NCI-H345 treated with DMSO at 0.1 percent for 48 hours (cell line): ENCODE measurements at regions not wholly inside any gene's neighbourhood (a gene's known extent, or its start where the extent isn't known, plus 50 kb on each side); places are given as distances from the start of the nearest gene placed in this dataset.

Experiments
- DNase-seq: peaks from one replicate; lab custom pipeline; 2025; ENCODE audit not compliant: unreplicated experiment; lab: John Stamatoyannopoulos, UW

- no peak for DNase-seq
These were observed 105.4 kb upstream of the FAM9C start for GRCh38 chrX:13149702-13150350.

- DNase-seq = no peak
These were observed 103.3 kb upstream of the FAM9C start for GRCh38 chrX:13147733-13148132.

DNA sequence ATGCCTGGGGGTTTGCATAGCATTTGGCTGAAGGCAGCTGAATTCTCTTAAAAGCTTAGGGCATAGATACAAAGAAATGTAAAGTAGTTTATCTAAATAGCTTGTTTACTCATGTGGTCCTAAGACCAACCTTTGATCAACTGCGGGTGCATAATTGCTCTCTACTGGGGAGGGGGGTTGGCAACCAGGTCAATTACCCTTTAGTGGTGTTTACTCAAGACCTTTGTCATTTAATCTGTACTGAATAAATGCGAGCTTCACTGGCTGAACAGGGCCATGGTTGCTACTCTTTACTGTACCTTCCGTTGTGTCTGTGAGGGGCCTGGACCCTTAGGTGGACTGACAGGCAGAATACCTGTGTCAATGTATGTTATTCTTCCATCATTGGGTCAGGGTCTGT, 102.7 kb upstream of the FAM9C start:
- no peak for DNase-seq

GRCh38 chrX:13144927-13145655, 100.7 kb upstream of the FAM9C start:
- no peak for DNase-seq

- no peak for DNase-seq
These were observed 98.5 kb upstream of the FAM9C start for GRCh38 chrX:13142891-13143290.

DNA sequence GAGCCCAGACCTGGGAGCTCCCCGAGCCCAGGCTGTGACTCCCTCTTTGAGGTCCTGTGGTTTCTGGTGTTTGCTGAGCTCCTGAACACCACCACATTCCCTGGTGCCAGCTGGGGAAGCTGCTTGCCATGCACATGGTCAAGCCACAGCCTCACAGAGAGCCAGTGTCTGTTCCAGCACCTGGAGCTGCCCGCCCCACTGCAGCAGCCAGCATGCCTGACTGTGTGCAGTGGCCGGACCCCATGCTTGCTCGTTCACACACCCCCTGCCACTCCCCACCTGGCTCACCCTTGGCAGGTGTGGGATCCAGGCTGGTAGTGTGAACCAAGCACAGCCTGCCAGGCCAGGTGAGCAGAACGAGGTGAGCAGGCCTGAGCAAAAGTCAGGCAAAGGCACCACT, 95.6 kb upstream of the FAM9C start:
- no peak for DNase-seq

DNA sequence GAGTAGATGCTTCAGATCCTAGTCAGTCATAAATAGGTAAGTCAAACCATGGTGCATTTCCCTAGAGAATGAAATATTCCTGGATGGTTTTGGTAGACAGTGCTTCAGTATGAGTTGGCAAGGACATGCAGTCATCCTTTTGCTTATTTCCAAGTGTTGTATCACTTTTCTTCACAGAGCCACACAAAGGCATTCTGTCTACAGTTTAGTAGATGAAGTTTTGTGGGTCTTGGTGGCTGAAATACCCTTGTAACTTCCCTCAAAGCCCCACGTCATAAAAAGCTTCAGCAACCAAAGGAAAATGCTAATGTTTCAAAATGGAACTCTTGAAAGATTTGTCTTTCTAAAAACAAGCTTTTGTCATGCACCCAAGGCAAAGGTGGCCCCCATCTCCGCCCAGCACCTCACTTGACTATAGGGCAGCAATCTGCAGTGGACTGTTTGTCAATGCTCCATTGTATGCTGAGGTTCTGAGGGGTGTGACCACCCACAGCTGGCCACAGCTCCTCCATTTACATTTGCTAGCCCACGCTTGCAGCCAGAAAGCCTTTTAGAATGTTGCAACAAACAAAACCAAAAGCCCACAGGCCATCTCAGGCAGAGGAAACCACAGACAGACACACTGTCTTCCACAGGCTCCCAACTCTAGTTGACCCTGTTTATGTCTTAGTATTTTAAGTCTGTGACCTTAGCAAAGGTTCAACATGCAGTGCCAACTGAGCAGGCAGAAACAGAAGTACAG, 87.1 kb upstream of the FAM9C start:
- DNase-seq = no peak

DNA sequence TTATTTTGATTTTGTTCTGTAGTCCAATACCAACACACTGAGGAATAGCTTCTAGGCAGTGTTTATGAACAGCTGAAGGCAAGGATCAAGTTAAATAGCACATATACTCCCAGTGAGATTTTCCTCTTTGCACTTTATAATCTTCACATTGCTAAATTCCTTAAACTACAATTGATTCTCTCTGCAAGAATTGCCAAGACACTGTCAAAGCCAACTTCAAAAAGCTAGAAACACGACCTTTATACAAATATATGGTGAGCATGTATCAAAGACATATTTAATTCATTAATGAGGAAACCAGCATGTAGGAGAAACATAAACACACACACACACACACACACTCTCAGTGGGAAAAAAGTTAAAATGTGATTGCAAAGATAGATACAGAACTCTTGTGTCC, 86.4 kb upstream of the FAM9C start:
- no peak for DNase-seq

DNA sequence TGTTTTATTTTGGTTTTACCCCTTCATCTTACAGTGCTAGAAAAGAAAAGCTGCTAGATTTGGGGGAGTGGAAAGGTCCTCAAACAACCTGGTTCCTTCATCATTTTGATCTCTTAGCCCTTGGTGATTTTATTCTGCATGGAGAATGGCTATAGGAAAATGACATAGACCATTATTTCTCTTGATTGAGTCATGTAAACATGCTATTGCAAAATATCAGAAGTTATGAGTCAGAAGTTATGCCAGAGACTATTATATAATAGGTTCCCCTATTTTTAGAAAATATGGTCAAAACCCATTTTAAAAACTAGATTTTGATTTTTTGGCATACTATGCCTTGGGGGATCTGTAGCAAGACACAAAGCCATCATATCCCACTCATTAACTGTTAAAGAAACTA, 83.7 kb upstream of the FAM9C start:
- DNase-seq = no peak

DNA sequence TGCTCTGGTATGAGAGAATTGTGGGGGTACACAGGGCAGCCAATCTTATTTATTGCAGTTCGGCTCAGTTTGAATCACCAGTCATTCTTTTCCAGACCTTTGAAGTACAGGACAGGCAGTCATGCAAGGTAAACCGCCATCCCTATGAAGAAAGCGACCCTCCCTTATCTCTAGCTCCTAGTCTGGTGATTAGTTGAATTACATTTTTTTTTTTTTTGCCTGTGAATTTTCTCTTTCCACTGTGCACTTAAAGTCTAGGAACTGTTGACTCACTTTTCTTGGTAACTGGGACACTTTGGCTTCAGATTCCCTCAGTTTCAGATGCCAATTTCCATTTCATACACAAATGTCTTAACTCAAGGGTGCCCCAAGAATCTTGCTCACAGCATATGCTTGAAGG, 82.4 kb upstream of the FAM9C start:
- DNase-seq = no peak

- DNase-seq = no peak
These were observed 80.8 kb upstream of the FAM9C start for GRCh38 chrX:13125188-13125587.

DNA sequence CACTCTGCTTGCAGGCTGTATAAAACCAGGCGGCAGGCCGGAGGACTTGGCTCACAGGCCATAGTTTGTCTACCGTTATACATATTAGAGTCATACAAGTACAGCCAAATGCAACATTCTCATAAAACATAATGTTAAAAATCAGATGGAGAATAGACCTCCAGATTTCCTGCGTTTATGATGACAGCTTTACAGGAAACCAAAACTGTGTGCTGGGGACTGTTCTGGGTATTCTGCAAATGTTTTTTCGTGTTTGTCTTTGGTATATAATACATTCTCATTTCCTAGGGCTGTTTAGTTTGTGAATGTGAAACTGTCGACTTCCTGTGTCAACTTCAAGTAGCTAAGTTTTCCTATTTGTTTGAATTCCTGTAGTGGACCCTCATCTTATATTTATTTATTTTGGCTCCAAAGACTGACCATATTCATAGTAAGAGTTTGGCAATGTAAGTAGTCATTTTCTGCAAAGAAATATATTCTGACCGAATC, 79.5 kb upstream of the FAM9C start:
- no peak for DNase-seq

GRCh38 chrX:13123247-13123856, 78.9 kb upstream of the FAM9C start:
- no peak for DNase-seq

GRCh38 chrX:13121020-13121555, 76.7 kb upstream of the FAM9C start:
- no peak for DNase-seq

GRCh38 chrX:13120017-13120416, 75.6 kb upstream of the FAM9C start:
- no peak for DNase-seq

DNA sequence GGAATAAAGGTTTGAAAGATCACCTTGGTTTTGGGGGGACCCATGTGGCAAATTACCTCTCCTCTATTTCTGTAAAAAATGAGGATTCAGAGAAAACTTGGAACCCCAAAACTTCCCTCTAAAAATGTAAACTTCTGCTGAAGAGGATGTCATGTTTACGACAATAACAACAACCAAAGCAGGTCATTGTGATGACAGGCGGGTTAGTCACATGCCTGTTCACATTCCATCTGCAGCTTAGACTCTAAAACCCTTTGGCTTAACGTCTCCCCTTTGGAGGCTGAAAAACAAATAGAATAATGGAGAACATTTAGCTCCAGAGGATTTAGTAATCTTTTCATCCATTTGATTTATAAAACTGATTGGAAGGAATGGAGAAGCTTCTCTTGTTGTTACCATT, 75.0 kb upstream of the FAM9C start:
- DNase-seq = no peak

- DNase-seq = no peak
These were observed 70.9 kb upstream of the FAM9C start for GRCh38 chrX:13115146-13115855.

DNA sequence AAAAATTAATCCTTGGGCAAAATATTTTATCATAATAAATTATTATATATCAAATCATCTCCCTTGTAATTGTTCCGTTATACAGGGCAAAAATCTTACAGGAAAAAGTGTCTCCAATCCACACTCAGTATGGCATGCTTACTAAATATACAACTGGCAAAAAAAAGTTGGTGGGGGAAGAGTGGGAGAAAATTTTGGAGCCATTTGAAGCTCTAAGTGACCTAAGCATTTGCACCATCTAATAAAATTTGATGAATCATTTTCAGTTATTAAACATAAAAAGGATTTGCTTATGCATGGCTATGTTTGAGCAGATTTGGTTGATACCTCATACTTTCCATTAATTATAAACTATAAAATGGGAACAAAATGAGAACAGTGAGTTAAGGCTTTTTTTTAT, 68.1 kb upstream of the FAM9C start:
- DNase-seq = no peak

DNA sequence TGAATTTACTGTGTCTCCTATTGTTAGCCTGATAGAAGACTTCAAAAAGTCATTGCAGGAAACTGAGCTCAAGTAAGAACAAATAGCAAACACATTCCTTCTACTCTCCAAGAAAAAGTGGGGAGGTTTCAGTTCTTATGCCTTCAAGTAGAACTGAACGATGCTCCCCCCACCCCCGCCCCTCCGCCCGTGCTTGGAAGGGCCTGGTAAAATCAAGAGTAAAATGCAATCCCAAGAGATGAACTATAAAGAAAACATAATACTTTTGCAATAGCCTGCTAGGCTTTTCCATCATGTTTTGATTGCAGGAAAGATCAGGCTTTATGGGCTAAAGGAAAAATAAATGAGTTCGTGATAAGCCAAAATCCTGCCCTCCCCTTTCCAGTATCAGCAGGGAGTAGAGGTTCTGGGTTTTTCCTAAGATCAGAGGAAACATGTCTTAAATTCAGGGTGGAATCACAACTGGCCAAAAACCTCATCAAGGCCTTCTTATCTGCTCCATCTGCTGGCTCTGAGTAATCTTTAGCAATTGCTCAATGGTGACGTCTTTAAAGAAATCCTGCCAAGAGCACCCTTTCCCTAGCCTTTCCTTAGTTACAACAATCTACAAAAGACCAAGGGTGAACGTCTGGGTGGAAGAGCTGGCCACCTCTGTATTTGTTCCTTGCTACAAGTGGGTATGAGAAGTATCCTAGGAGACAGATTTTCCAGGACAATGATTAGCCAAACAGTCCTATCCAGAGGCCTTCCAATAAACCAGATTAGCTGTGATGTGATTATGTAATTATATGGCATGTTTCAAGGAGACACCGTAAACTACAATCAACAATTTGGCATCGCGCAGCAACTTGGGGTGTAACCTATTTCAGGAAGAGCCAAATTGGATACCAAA, 66.3 kb upstream of the FAM9C start:
- no peak for DNase-seq

DNA sequence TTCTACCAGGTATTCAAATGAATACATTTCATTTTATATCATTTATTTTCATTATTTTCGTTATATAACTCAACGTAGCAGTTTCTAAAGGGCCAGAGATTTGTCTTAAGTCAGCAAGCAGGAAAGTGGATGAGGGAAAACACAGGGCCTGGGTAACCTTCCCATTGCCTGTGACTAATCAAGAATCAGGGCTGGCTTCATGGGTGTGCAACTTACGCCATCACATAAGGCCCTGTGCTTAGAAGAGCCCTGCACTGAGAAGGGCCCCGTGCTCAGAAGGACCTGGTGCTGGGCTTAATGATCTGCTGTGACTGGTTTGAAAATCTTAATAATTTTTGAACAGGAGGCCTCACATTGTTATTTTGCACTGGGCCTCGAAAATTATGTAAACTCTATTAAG, 65.4 kb upstream of the FAM9C start:
- no peak for DNase-seq
